Stomach (tissue), 8 donors: ENCODE measurements at regions not wholly inside any gene's neighbourhood (a gene's known extent, or its start where the extent isn't known, plus 50 kb on each side); places are given as distances from the start of the nearest gene placed in this dataset.
"Not testable (repeated sequence)": the region's sequence is repeated elsewhere in the genome, so short reads cannot be mapped to it uniquely, and the experiment has no call there.

ENCODE experiments used
- DNase-seq, 2 donors: peaks; one replicate each; pipeline versions ENCODE4 v3.0.0 to v3.0.0-alpha.2; 2013 to 2019
- H3K27ac ChIP-seq, 5 donors: fragments of 200-600 bp in 4 of 5; sonication (generic) in 4 of 5; one replicate each; pipeline ENCODE4 v1.5.1; 2013 to 2019; ENCODE audit warnings: mild to moderate bottlenecking in 1 of 5, moderate library complexity in 1 of 5
- H3K27me3 ChIP-seq, 3 donors: fragments of 200-600 bp; sonication (generic); one replicate each; pipeline ENCODE4 v1.5.1; 2017 to 2019; ENCODE audit warnings: mixed run types in 1 of 3
- H3K36me3 ChIP-seq, 4 donors: fragments of 200-600 bp; sonication (generic); 1 replicate in 3 of 4; 2 replicates in 1 of 4; pipeline ENCODE4 v1.5.1; 2016 to 2019
- H3K4me1 ChIP-seq, 4 donors: fragments of 200-600 bp; sonication (generic); one replicate each; pipeline ENCODE4 v1.5.1; 2016 to 2019
- H3K4me3 ChIP-seq, 4 donors: fragments of 200-600 bp; sonication (generic) in 3 of 4; one replicate each; pipeline ENCODE4 v1.5.1; 2016 to 2019; ENCODE audit warnings: mild to moderate bottlenecking in 1 of 4
- H3K9me3 ChIP-seq, 4 donors: fragments of 200-600 bp; sonication (generic); one replicate each; pipeline ENCODE4 v1.5.1; 2016 to 2019
- CTCF ChIP-seq, 7 experiments: fragments of 450-650 bp in 4 of 7; fragments of 200-600 bp in 3 of 7; sonication (generic) in 3 of 7; IDR thresholded peaks; one replicate each; pipeline ENCODE4 v1.5.1; 2016 to 2019; ENCODE audit warnings: antibody characterized with exemption in 7 of 7, control low read depth in 2 of 7, mild to moderate bottlenecking in 1 of 7
- EP300 ChIP-seq: sonication (generic); formaldehyde crosslinking; IDR thresholded peaks from one replicate; pipeline ENCODE4 v1.6.1; 2017; ENCODE audit warnings: antibody characterized with exemption
- POLR2A ChIP-seq, 4 donors: fragments of 450-650 bp; IDR thresholded peaks; one replicate each; pipeline ENCODE4 v1.6.1; 2016; ENCODE audit warnings: antibody characterized with exemption in 4 of 4, control low read depth in 2 of 4, mild to moderate bottlenecking in 1 of 4, moderate library complexity in 1 of 4
- POLR2AphosphoS5 ChIP-seq, 3 donors: sonication (generic); formaldehyde crosslinking; IDR thresholded peaks; one replicate each; pipeline ENCODE4 v1.6.1; 2016; ENCODE audit warnings: antibody characterized with exemption in 3 of 3
- WGBS, 5 donors: extraction: QIAGEN DNeasy Blood & Tissue Kit in 3 of 5; methylation state at CpG; one replicate each; pipeline versions ENCODE4 v1.1.5 to v1.1.7; 2013 to 2018; 5-methylcytosine and 5-hydroxymethylcytosine counted together
- intact Hi-C: fragments of 100-400 bp; cut with DNase I; formaldehyde crosslinking; loops from one replicate; pipeline ENCODE4 v1.15.1; 2023; ENCODE audit warnings: low total_unique reads
- donor health status: healthy with polysubstance abuse.
- donor health status: Bipolar disorder and iron deficiency.
- donor health status: healthy.

- no peaks in the 10 kb centered on the region for H3K4me1 ChIP-seq
- WGBS, 5 donors, result 48 to 88% (median 70%) methylated on average over 2 of the region's 2 CpGs
- H3K9me3 ChIP-seq, result no peaks in the 10 kb centered on the region
- H3K27ac ChIP-seq, result no peak overlapping the region
- intact Hi-C loops, result no loop called here
- TF ChIP-seq POLR2AphosphoS5 (IDR thresholded peaks at IDR 0.05), result no peak
- TF ChIP-seq POLR2A (IDR thresholded peaks at IDR 0.05), result no peak
- no peak for TF ChIP-seq EP300
- TF ChIP-seq CTCF (IDR thresholded peaks at IDR 0.05), result no peak
- H3K36me3 ChIP-seq, result no peaks in the 10 kb centered on the region
- H3K4me3 ChIP-seq, result no peak overlapping the region
- no peaks in the 10 kb centered on the region for H3K27me3 ChIP-seq
- no peak for DNase-seq
Observed at GRCh38 chr6:137283080-137283479, 63.9 kb upstream of the IFNGR1 start.

GRCh38 chr6:137282254-137282653 lies 63.1 kb upstream of the IFNGR1 start:
- TF ChIP-seq CTCF (IDR thresholded peaks at IDR 0.05) (no peak), POLR2AphosphoS5 (IDR thresholded peaks at IDR 0.05) (no peak), POLR2A (IDR thresholded peaks at IDR 0.05) (no peak), EP300 (no peak)
- WGBS, 5 donors, result 78 to 88% (median 84%) methylated on average over 8 of the region's 8 CpGs
- Histone ChIP-seq H3K27ac (no peak overlapping the region), H3K27me3 (no peaks in the 10 kb centered on the region), H3K36me3 (no peaks in the 10 kb centered on the region), H3K9me3 (no peaks in the 10 kb centered on the region), H3K4me1 (no peaks in the 10 kb centered on the region), H3K4me3 (no peak overlapping the region)
- intact Hi-C loops, result no loop called here
- DNase-seq, result no peak

- H3K4me1 ChIP-seq, intact Hi-C loops, H3K4me3 ChIP-seq, H3K36me3 ChIP-seq, H3K27me3 ChIP-seq, DNase-seq, H3K27ac ChIP-seq, H3K9me3 ChIP-seq: not testable (repeated sequence)
- 84 to 93% (median 90%) methylated on average over 4 of the region's 4 CpGs for WGBS, 5 donors
Observed at GRCh38 chr6:137279279-137279678, 60.1 kb upstream of the IFNGR1 start.

GRCh38 chr6:137277971-137278637 lies 58.9 kb upstream of the IFNGR1 start:
- TF ChIP-seq EP300 (no peak), CTCF (IDR thresholded peaks at IDR 0.05) (no peak), POLR2AphosphoS5 (IDR thresholded peaks at IDR 0.05) (no peak), POLR2A (IDR thresholded peaks at IDR 0.05) (no peak)
- no peaks in the 10 kb centered on the region for H3K27me3 ChIP-seq
- H3K4me3 ChIP-seq, result no peak overlapping the region
- no peaks in the 10 kb centered on the region for H3K9me3 ChIP-seq
- H3K4me1 ChIP-seq, result no peaks in the 10 kb centered on the region
- H3K36me3 ChIP-seq, result no peaks in the 10 kb centered on the region
- DNase-seq, result no peak
- intact Hi-C loops, result no loop called here
- 57 to 65% (median 63%) methylated on average over 14 of the region's 14 CpGs for WGBS, 5 donors
- no peak overlapping the region for H3K27ac ChIP-seq

- DNase-seq, result no peak
- Histone ChIP-seq H3K36me3 (no peaks in the 10 kb centered on the region), H3K9me3 (no peaks in the 10 kb centered on the region), H3K27me3 (no peaks in the 10 kb centered on the region), H3K4me1 (peaks cover 0 to 16% (median 0%) of the 10 kb centered on the region in 4 donors), H3K4me3 (no peak overlapping the region), H3K27ac (no peak overlapping the region)
- 25 to 56% (median 44%) methylated on average over 1 of the region's 1 CpG for WGBS, 5 donors
- no peak for TF ChIP-seq CTCF (IDR thresholded peaks at IDR 0.05)
- TF ChIP-seq POLR2A (IDR thresholded peaks at IDR 0.05), result no peak
- no peak for TF ChIP-seq EP300
- no peak for TF ChIP-seq POLR2AphosphoS5 (IDR thresholded peaks at IDR 0.05)
- intact Hi-C loops, result no loop called here
Observed at GRCh38 chr6:137272403-137272802, 53.2 kb upstream of the IFNGR1 start.
